ENCODE measurements at regions not wholly inside any gene's neighbourhood (a gene's known extent, or its start where the extent isn't known, plus 50 kb on each side); places are given as distances from the start of the nearest gene placed in this dataset.

DNA sequence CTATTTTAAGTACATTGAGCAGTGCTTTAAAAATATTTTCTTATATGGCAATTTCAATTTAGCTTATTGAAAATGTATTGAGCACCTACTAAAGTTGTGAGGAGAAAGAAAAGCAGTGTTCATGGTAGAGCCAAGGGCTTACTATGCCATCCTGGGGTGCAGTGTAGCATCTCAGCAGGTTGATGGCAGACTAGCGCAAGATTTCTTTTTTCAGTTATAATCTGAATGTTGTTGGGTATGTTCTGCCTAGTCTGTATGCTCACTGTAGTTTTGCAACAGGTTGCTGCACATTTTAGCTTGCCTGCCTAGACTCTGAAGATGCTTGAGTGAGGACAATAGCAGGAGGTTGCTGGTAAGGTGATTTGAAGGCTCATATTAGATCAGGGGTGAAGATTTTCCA, 103.1 kb upstream of the UNC13C start:
- in situ Hi-C loops (cut with MboI): no loop called here
- no peaks in the 10 kb centered on the region for H3K27me3 ChIP-seq (replicated peaks in 1 of 2; ENCODE audit: control insufficient read depth in 2 of 2, insufficient read depth in 2 of 2, low read length in 1 of 2)
- BruUV-seq (replicated peaks): no TSS peak
- no peaks in the 10 kb centered on the region for H3K9me3 ChIP-seq (replicated peaks; ENCODE audit: control insufficient read depth, insufficient read depth, low read length)
- ChIA-PET POLR2A (no interaction called here), SMC1A (ENCODE audit: uncharacterized antibody, unreplicated experiment) (no interaction called here), CTCF (interaction anchor here (0.9 to 1.6 kb wide), 3 partner anchors 64 to 1233 kb away, joined by 3 read pairs; no protein-coding TSS in a partner anchor), RAD21 (ENCODE audit: unreplicated experiment) (no interaction called here)
- no peak overlapping the region for H3K27ac ChIP-seq (ENCODE audit: control insufficient read depth, insufficient read depth)
- no peaks in the 10 kb centered on the region for H4K20me1 ChIP-seq (ENCODE audit: control insufficient read depth, insufficient read depth)
- H2AFZ ChIP-seq (ENCODE audit: control insufficient read depth, low read depth, low read length): no peak overlapping the region
- 87% methylated on average over 1 of the region's 1 CpG for WGBS (ENCODE audit: insufficient coverage, insufficient replicate concordance, low lambda C conversion rate, missing lambda C conversion rate)
- no peaks in the 10 kb centered on the region for H3K79me2 ChIP-seq (ENCODE audit: control insufficient read depth, insufficient read depth, low read length)
- DNase-seq (ENCODE audit: low read depth, low spot score) (no peak), FAIRE-seq (no peak), ATAC-seq (no peak)
- H3K4me2 ChIP-seq (ENCODE audit: control insufficient read depth, insufficient read depth): no peak overlapping the region
- H3K36me3 ChIP-seq (ENCODE audit: control insufficient read depth in 2 of 2, insufficient read depth in 2 of 2, low read length in 1 of 2): no peaks in the 10 kb centered on the region
- no peak overlapping the region for H3K9ac ChIP-seq (ENCODE audit: control insufficient read depth, insufficient read depth, low read length)
- H3K4me3 ChIP-seq: no peak overlapping the region
- no peaks in the 10 kb centered on the region for H3K4me1 ChIP-seq (ENCODE audit: control insufficient read depth, insufficient read depth, low read length)
- TF ChIP-seq, protein P1, sequence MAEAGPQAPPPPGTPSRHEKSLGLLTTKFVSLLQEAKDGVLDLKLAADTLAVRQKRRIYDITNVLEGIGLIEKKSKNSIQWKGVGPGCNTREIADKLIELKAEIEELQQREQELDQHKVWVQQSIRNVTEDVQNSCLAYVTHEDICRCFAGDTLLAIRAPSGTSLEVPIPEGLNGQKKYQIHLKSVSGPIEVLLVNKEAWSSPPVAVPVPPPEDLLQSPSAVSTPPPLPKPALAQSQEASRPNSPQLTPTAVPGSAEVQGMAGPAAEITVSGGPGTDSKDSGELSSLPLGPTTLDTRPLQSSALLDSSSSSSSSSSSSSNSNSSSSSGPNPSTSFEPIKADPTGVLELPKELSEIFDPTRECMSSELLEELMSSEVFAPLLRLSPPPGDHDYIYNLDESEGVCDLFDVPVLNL (IDR thresholded peaks at IDR 0.05; ENCODE audit: low read depth, low read length): no peak
- TF ChIP-seq SIX5 (IDR thresholded peaks at IDR 0.05; ENCODE audit: low read depth, low read length, severe bottlenecking) (no peak), RELA (IDR thresholded peaks at IDR 0.05; ENCODE audit: borderline replicate concordance, partially characterized antibody) (no peak), IRF4 (IDR thresholded peaks at IDR 0.05; ENCODE audit: low read depth, low read length) (no peak), POLR2AphosphoS2 (IDR thresholded peaks at IDR 0.05; ENCODE audit: low read depth, low read length) (no peak)
- intact Hi-C loops (cut with micrococcal nuclease; ENCODE audit: unreplicated experiment): no loop called here

DNA sequence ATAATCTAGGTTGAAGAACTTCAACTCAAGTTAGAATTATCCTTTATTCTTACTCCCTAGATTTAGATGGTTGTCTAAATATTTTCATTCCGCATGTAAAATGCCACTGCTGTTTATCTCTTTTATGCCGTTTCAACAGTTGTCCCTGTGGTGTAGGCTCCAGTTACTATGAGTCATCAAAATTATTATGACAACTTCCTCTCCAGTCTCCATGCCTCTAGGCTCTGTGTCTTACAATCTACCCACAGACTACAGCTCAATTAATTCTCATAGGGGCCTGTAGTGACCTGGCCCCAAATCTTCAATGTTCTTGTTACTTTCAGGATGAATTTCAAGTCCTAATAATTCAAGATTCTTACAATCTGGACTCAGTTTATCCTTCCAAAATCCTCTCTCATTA, 105.8 kb upstream of the UNC13C start:
- FAIRE-seq (no peak), ATAC-seq (no peak), DNase-seq (ENCODE audit: low read depth, low spot score) (no peak)
- H3K36me3 ChIP-seq (ENCODE audit: control insufficient read depth in 2 of 2, insufficient read depth in 2 of 2, low read length in 1 of 2): no peaks in the 10 kb centered on the region
- no peaks in the 10 kb centered on the region for H3K4me1 ChIP-seq (ENCODE audit: control insufficient read depth, insufficient read depth, low read length)
- ChIA-PET CTCF (no interaction called here), RAD21 (ENCODE audit: unreplicated experiment) (no interaction called here), SMC1A (ENCODE audit: uncharacterized antibody, unreplicated experiment) (no interaction called here), POLR2A (no interaction called here)
- H3K27me3 ChIP-seq (replicated peaks in 1 of 2; ENCODE audit: control insufficient read depth in 2 of 2, insufficient read depth in 2 of 2, low read length in 1 of 2): no peaks in the 10 kb centered on the region
- no peak overlapping the region for H3K9ac ChIP-seq (ENCODE audit: control insufficient read depth, insufficient read depth, low read length)
- no peak overlapping the region for H2AFZ ChIP-seq (ENCODE audit: control insufficient read depth, low read depth, low read length)
- no peaks in the 10 kb centered on the region for H4K20me1 ChIP-seq (ENCODE audit: control insufficient read depth, insufficient read depth)
- no peaks in the 10 kb centered on the region for H3K79me2 ChIP-seq (ENCODE audit: control insufficient read depth, insufficient read depth, low read length)
- no peak overlapping the region for H3K4me2 ChIP-seq (ENCODE audit: control insufficient read depth, insufficient read depth)
- no TSS peak for BruUV-seq (replicated peaks)
- intact Hi-C loops (cut with micrococcal nuclease; ENCODE audit: unreplicated experiment) (no loop called here), in situ Hi-C loops (cut with MboI) (no loop called here)
- WGBS (ENCODE audit: insufficient coverage, insufficient replicate concordance, low lambda C conversion rate, missing lambda C conversion rate): 43% methylated on average over 2 of the region's 2 CpGs
- no peak overlapping the region for H3K27ac ChIP-seq (ENCODE audit: control insufficient read depth, insufficient read depth)
- H3K9me3 ChIP-seq (replicated peaks; ENCODE audit: control insufficient read depth, insufficient read depth, low read length): no peaks in the 10 kb centered on the region
- no peak overlapping the region for H3K4me3 ChIP-seq
- TF ChIP-seq SPI1 (IDR thresholded peaks at IDR 0.05; ENCODE audit: borderline replicate concordance, insufficient read depth, low read depth, low read length): no peak
- TF ChIP-seq ZNF207 (IDR thresholded peaks at IDR 0.05; ENCODE audit: borderline replicate concordance): no peak
- TF ChIP-seq FOXK2 (IDR thresholded peaks at IDR 0.05): no peak
- TF ChIP-seq, protein P2, sequence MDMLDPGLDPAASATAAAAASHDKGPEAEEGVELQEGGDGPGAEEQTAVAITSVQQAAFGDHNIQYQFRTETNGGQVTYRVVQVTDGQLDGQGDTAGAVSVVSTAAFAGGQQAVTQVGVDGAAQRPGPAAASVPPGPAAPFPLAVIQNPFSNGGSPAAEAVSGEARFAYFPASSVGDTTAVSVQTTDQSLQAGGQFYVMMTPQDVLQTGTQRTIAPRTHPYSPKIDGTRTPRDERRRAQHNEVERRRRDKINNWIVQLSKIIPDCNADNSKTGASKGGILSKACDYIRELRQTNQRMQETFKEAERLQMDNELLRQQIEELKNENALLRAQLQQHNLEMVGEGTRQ (IDR thresholded peaks at IDR 0.05; ENCODE audit: borderline replicate concordance, low read depth, low read length): no peak
- no peak for TF ChIP-seq ASH2L (IDR thresholded peaks at IDR 0.05; ENCODE audit: borderline replicate concordance, low read depth)
- TF ChIP-seq SRF (IDR thresholded peaks at IDR 0.05; ENCODE audit: low read depth in 2 of 2, low read length in 2 of 2): no peak
- no peak for TF ChIP-seq NFYA (IDR thresholded peaks at IDR 0.05; ENCODE audit: borderline replicate concordance, low read depth, low read length)
- TF ChIP-seq SMARCA5 (IDR thresholded peaks at IDR 0.05): no peak
- TF ChIP-seq NR2C2 (IDR thresholded peaks at IDR 0.05; ENCODE audit: borderline replicate concordance, control insufficient read depth, insufficient read length, low read depth): no peak
- no peak for TF ChIP-seq SUPT20H (IDR thresholded peaks at IDR 0.05; ENCODE audit: borderline replicate concordance, control insufficient read depth, low read depth, low read length)
- no peak for TF ChIP-seq SMAD1 (IDR thresholded peaks at IDR 0.05; ENCODE audit: low read depth, partially characterized antibody)
- no peak for TF ChIP-seq TCF3 (IDR thresholded peaks at IDR 0.05; ENCODE audit: borderline replicate concordance, insufficient read depth, low read depth, low read length)

Measured in GM12878 (cell line).